ENCODE measurements at regions not wholly inside any gene's neighbourhood (a gene's known extent, or its start where the extent isn't known, plus 50 kb on each side); places are given as distances from the start of the nearest gene placed in this dataset.
"Not testable (repeated sequence)": the region's sequence is repeated elsewhere in the genome, so short reads cannot be mapped to it uniquely, and the experiment has no call there.

DNA sequence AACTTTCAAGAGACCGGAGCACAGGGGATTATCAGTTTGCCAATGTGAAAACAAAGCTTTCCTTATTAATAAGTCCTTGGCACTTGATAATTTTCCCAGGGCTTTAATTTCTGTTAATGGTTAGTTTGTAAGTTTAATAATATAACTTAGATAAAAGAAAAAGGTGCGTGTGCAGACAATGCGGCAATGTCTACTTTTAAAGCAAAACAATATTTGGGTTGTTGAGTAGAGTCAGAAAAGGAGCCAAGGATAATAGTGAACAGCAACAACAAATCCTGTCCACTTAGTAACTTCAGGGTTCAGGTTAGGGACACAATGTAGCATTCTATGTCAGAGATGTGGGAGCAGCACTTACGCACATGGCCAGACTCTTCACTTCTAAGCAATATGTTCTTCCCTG is 469.6 kb upstream of the NFIA start:
- TF ChIP-seq, protein P1, sequence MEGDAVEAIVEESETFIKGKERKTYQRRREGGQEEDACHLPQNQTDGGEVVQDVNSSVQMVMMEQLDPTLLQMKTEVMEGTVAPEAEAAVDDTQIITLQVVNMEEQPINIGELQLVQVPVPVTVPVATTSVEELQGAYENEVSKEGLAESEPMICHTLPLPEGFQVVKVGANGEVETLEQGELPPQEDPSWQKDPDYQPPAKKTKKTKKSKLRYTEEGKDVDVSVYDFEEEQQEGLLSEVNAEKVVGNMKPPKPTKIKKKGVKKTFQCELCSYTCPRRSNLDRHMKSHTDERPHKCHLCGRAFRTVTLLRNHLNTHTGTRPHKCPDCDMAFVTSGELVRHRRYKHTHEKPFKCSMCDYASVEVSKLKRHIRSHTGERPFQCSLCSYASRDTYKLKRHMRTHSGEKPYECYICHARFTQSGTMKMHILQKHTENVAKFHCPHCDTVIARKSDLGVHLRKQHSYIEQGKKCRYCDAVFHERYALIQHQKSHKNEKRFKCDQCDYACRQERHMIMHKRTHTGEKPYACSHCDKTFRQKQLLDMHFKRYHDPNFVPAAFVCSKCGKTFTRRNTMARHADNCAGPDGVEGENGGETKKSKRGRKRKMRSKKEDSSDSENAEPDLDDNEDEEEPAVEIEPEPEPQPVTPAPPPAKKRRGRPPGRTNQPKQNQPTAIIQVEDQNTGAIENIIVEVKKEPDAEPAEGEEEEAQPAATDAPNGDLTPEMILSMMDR (conservative IDR thresholded peaks at IDR 0.05): no peak
- no peak overlapping the region for H3K27ac Mint-ChIP-seq
- no peaks in the 10 kb centered on the region for H3K36me3 Mint-ChIP-seq

DNA sequence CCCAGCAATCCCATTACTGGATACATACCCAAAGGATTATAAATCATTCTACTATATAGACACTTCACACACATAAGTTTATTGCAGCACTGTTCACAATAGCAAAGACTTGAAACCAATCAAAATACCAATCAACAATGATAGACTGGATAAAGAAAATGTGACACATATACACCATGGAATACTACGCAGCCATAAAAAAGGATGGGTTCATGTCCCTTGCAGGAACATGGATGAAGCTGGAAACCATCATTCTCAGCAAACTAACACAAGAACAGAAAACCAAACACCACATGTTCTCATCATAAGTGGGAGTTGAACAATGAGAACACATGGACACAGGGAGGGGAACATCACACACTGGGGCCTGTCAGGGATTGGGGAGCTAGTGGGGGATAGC is 475.4 kb upstream of the NFIA start:
- H3K9me3 Mint-ChIP-seq; H3K27ac Mint-ChIP-seq; H3K36me3 Mint-ChIP-seq; H3K4me1 Mint-ChIP-seq (ENCODE audit: unreplicated experiment); H3K4me3 Mint-ChIP-seq; DNase-seq (ENCODE audit: extremely low spot score, unreplicated experiment): not testable (repeated sequence)
- H3K27me3 Mint-ChIP-seq: peaks cover 11% of the 10 kb centered on the region

More for the DNA sequence above, 469.6 kb upstream of the NFIA start:
- Mint-ChIP-seq H3K9me3 (no peaks in the 10 kb centered on the region), H3K4me3 (no peak overlapping the region), H3K4me1 (ENCODE audit: unreplicated experiment) (no peaks in the 10 kb centered on the region), H3K27me3 (peaks cover 7% of the 10 kb centered on the region)
- DNase-seq (ENCODE audit: extremely low spot score, unreplicated experiment): no peak

DNA sequence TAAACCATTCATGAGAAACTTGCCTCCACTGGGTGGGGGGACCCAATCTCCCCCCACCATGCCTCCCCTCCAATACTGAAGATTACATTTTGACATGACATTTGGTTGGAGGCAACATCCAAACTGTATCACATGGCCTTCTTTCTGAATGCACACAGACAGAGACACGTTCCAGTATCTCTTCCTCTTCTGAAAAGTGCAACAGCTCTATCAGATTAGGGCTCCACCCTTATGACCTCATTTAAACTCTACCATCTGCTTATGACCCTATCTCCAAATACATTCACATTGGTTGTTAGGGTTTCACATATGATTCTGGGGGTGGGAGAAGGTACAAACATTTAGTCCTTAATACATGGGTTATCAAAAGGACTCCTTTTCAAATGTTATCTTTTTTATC is 481.8 kb upstream of the NFIA start:
- H3K36me3 Mint-ChIP-seq: no peaks in the 10 kb centered on the region
- H3K27me3 Mint-ChIP-seq: peaks cover 5% of the 10 kb centered on the region
- peaks cover 13% of the 10 kb centered on the region for H3K9me3 Mint-ChIP-seq
- TF ChIP-seq, protein P1 (conservative IDR thresholded peaks at IDR 0.05): no peak
- peaks cover 12% of the 10 kb centered on the region for H3K4me1 Mint-ChIP-seq (ENCODE audit: unreplicated experiment)
- DNase-seq (ENCODE audit: extremely low spot score, unreplicated experiment): no peak
- H3K27ac Mint-ChIP-seq: no peak overlapping the region
- no peak overlapping the region for H3K4me3 Mint-ChIP-seq

DNA sequence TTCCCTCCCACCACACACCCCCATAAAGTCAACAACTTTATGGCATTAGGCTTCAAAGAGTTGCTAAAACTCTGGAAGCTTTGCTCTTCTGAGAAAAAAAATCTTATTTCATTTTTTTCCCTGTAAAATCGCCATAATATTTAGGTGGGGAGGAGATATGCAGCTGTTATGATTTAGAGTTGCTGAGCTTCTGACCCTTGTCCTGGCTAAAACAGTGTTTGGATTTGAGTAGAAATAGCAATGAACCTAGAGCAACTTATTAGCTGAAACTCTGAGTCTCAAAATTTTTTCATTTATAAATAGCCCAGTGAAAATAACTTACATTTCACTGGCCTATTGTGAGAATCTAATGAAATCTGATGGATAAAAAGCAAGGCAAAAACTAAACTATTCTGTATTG is 482.8 kb upstream of the NFIA start:
- no peak for DNase-seq (ENCODE audit: extremely low spot score, unreplicated experiment)
- Mint-ChIP-seq H3K9me3 (peaks cover 16% of the 10 kb centered on the region), H3K27me3 (peaks cover 5% of the 10 kb centered on the region), H3K27ac (no peak overlapping the region), H3K4me3 (no peak overlapping the region), H3K4me1 (ENCODE audit: unreplicated experiment) (peaks cover 12% of the 10 kb centered on the region), H3K36me3 (no peaks in the 10 kb centered on the region)
- TF ChIP-seq, protein P1 (conservative IDR thresholded peaks at IDR 0.05): no peak

DNA sequence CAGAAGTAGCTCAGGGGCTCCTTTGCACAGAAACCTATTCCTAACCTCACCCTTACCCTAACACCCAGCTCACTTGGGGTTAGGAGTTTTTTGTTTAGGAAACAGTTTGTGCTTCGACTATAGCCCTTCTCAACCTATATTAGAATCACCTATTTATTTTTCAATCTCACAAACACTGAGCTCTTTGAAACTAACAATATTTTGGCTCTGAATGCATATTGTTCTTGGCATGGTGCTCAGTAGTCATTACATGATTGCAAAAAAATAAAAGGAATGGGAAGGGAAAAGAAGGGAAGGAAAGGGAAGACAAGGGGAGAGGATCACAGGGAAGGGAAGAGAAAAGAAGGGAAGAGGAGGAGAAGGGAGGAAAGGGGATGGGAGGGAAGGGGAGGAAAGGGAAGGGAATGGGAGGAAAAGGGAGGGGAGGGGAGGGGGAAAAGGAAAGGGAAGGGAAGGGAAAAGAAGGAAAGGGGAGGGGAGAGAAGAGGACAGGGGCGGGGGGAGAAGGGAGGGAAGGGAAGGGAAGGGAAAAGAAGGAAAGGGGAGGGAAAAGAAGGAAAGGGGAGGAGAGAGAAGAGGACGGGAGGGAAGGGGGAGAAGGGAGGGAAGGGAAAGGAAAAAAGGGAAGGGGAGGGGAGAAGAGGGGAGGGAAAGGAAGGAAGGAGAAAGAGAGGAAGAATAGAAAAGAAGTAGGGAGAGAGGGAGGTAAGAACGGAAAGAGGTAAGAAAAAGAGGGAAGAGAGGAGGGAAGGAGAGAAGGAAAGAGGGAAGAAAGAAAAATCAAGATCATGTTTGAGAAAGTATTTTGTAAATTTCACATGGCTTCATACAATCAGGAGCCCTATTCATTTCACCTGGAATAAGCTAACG is 484.1 kb upstream of the NFIA start:
- H3K9me3 Mint-ChIP-seq: peaks cover 10% of the 10 kb centered on the region
- no peaks in the 10 kb centered on the region for H3K36me3 Mint-ChIP-seq
- H3K27me3 Mint-ChIP-seq: no peaks in the 10 kb centered on the region
- TF ChIP-seq, protein P1 (conservative IDR thresholded peaks at IDR 0.05): no peak
- DNase-seq (ENCODE audit: extremely low spot score, unreplicated experiment): no peak
- peaks cover 12% of the 10 kb centered on the region for H3K4me1 Mint-ChIP-seq (ENCODE audit: unreplicated experiment)
- H3K4me3 Mint-ChIP-seq: no peak overlapping the region
- H3K27ac Mint-ChIP-seq: no peak overlapping the region
